NOMO-1 (cell line): ENCODE measurements at regions not wholly inside any gene's neighbourhood (a gene's known extent, or its start where the extent isn't known, plus 50 kb on each side); places are given as distances from the start of the nearest gene placed in this dataset.
"Not testable (repeated sequence)": the region's sequence is repeated elsewhere in the genome, so short reads cannot be mapped to it uniquely, and the experiment has no call there.

Source experiments
- DNase-seq, 2 experiments: peaks; one replicate each; lab custom pipeline; 2025; ENCODE audit not compliant: unreplicated experiment in 2 of 2; lab: John Stamatoyannopoulos, UW

- DNase-seq, result not testable (repeated sequence)
Measured at GRCh38 chr11:100409267-100409666, 277.8 kb upstream of the ARHGAP42 start.

GRCh38 chr11:100419518-100419917, 267.6 kb upstream of the ARHGAP42 start:
- no peak for DNase-seq

GRCh38 chr11:100434821-100435641, 252.1 kb upstream of the ARHGAP42 start:
- no peak for DNase-seq

GRCh38 chr11:100438376-100438775, 248.7 kb upstream of the ARHGAP42 start:
- DNase-seq, result no peak

GRCh38 chr11:100441086-100441485, 246.0 kb upstream of the ARHGAP42 start:
- no peak for DNase-seq

GRCh38 chr11:100442017-100442416, 245.1 kb upstream of the ARHGAP42 start:
- peak in 1 of 2 experiments; percentile 9 for DNase-seq

- no peak for DNase-seq
Measured at GRCh38 chr11:100445231-100445735, 241.8 kb upstream of the ARHGAP42 start.

- not testable (repeated sequence) for DNase-seq
Measured at GRCh38 chr11:100451801-100452460, 235.2 kb upstream of the ARHGAP42 start.

GRCh38 chr11:100459811-100460210, 227.3 kb upstream of the ARHGAP42 start:
- DNase-seq, result no peak

- DNase-seq, result no peak
Measured at GRCh38 chr11:100460426-100460825, 226.7 kb upstream of the ARHGAP42 start.

- DNase-seq, result no peak
Measured at GRCh38 chr11:100467821-100468508, 219.1 kb upstream of the ARHGAP42 start.

GRCh38 chr11:100469835-100470234, 217.3 kb upstream of the ARHGAP42 start:
- no peak for DNase-seq

GRCh38 chr11:100472727-100473389, 214.2 kb upstream of the ARHGAP42 start:
- DNase-seq, result no peak

- DNase-seq, result no peak
Measured at GRCh38 chr11:100473390-100473740, 213.7 kb upstream of the ARHGAP42 start.

- DNase-seq, result no peak
Measured at GRCh38 chr11:100484948-100485347, 202.1 kb upstream of the ARHGAP42 start.

- DNase-seq, result no peak
Measured at GRCh38 chr11:100498780-100499179, 188.3 kb upstream of the ARHGAP42 start.

GRCh38 chr11:100501450-100501849, 185.6 kb upstream of the ARHGAP42 start:
- no peak for DNase-seq

GRCh38 chr11:100512475-100512874, 174.6 kb upstream of the ARHGAP42 start:
- no peak for DNase-seq

GRCh38 chr11:100515087-100515486, 172.0 kb upstream of the ARHGAP42 start:
- no peak for DNase-seq

GRCh38 chr11:100525197-100525596, 161.9 kb upstream of the ARHGAP42 start:
- DNase-seq, result no peak

- DNase-seq, result no peak
Measured at GRCh38 chr11:100525635-100526034, 161.5 kb upstream of the ARHGAP42 start.
